ENCODE measurements at regions not wholly inside any gene's neighbourhood (a gene's known extent, or its start where the extent isn't known, plus 50 kb on each side); places are given as distances from the start of the nearest gene placed in this dataset.
"Not testable (repeated sequence)": the region's sequence is repeated elsewhere in the genome, so short reads cannot be mapped to it uniquely, and the experiment has no call there.

DNA sequence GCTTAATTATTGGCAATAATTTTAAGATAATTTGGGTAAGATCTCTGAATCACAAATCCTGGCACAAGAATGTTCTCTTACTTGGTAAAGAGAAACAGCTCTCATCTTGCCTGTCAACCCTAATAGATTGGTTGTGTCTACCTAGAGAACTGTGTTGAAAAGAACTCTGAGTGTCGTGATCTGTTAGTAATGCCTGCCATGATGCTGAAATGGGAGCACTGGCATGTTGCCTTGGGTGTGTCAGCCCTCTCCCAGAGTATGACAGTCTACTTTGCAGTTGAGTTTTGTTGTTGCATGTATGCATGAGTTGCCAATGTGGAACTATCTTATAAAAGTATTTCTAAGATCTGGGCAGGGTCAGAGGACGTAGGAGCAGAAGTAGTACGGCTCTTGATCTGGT, 221.4 kb downstream of the MAF start:
- FAIRE-seq (no peak), DNase-seq (ENCODE audit: insufficient read length, low spot score) (no peak)

GRCh38 chr16:79377082-79377481, 223.5 kb downstream of the MAF start:
- not testable (repeated sequence) for DNase-seq (ENCODE audit: insufficient read length, low spot score); FAIRE-seq

DNA sequence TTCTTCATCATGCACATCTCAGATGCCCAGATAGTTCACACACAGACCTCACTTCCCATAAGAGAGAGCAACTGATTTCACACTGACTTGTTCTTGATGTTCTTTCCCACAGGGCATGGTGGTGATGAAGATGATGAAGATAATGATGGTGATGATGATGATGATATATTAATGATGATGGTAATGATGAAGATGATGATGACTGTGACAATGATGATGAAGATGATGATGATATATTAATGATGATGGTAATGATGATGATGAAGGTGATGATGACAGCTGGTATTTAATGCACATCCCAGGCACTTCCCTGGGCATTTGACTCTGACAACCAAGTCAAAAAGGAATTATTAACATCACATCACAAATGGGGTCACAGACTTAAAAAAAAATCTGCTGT, 225.2 kb downstream of the MAF start:
- DNase-seq (ENCODE audit: insufficient read length, low spot score) (no peak), FAIRE-seq (no peak)

DNA sequence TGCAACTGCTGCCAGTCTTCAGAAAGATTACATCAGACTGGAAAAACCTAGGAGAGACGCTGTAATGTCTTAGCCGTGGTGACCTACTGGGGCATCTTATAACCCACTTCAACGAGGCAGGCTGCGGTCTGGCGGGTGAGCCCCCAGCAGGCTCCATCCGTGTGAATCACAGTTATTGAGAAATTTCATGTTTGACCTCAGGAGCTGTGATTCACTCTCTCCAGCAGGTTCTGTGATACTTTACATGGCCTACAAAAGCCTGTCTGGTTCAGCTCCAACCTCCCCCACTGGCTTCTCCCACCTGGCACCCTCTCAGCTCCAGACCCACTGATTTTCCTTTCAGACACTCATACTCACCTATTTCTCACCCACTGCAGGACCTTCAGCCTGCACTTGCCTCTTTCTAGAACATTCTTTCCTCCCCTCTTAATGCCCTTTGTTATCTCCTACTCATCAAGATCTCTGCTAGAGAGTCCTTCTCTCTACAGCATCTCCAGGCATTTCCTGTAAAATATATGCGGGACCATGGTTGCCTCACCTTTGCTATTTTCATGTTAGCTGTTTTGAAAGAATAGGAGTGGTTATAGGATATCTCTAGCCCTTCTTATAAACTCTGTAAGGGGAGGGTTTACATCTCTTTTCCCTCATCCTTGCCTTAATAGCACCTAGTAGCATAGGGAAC, 227.9 kb downstream of the MAF start:
- no peak for DNase-seq (ENCODE audit: insufficient read length, low spot score)
- FAIRE-seq, result no peak

DNA sequence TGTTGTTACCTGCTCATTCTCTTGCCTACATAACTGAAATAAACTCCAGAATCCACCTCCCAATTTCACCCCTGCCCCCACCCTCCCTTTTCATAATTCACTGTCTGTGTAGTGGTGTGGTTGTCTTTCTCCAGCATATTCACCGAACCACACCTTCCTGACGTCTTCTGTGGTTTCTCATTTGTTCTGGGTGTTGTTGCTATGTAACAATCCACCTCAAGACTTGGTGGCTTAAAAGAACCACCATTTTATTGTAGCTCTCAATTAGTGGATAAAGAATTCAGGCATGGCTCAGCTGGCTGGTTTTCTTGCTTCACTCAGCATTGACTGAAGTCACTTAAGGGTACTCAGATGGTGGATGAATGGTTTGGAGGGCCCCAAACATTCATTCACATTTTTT, 229.8 kb downstream of the MAF start:
- DNase-seq (ENCODE audit: insufficient read length, low spot score) (no peak), FAIRE-seq (no peak)

- FAIRE-seq (no peak), DNase-seq (ENCODE audit: insufficient read length, low spot score) (no peak)
Observed at GRCh38 chr16:79369796-79370195, 230.7 kb downstream of the MAF start.

DNA sequence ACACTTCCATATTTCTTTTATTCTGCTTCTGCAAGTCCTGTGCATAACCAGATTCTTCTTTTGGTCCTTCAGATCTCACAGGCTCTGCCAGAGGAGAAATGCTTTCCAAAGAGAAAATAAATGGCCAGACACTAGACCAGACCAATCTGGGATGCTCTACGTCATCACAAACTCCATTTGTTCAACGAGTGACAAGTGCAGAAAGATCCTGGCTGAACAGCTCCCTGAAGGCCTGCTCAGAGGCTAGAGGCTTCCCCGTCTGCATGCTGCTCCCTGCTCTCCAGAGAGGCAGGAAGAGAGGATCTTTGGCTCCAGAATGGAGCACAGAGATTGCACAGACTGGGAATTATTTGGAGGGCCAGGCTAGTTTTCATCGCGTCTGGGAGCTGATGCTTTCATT, 232.7 kb downstream of the MAF start:
- DNase-seq (ENCODE audit: insufficient read length, low spot score) (no peak), FAIRE-seq (no peak)

DNA sequence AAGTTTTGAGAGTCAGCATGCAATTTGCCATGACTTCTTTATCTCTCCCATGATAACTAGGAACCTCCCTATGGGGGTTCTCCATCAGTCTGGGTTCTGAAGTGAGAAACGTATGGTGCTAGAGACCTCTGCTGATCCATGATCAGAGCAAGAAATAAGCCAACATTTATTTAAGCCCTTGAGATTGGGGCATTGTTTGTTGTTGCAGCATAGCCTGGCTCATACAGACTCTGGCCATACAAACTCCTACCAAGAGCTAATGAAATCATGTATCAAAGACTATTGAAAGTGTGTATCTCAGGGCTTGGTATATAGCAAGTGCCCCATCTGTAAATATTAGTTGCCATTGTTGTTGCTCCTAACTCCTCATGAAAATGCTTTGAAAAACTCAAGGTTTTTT, 233.9 kb downstream of the MAF start:
- FAIRE-seq, result no peak

DNA sequence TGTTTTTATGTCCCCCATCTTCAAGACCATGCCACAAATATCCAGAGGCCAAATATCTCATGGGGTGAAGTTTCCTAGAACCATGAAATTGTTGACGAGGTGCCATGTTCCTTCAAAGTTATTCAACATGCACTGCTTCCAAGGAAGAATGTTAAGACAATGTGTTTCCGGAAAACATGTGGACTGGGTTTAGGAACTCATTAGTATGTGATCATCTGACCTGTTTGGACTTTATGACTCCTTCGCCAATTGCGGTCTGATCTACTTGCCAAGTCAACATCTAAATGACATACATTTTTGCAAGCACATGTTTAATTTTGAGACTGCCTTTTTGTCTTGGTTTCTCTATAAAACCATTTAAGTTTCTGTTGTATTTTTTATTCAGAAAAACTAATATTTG, 234.8 kb downstream of the MAF start:
- DNase-seq (ENCODE audit: insufficient read length, low spot score), result no peak
- FAIRE-seq, result no peak

More for the DNA sequence above, 233.9 kb downstream of the MAF start:
- DNase-seq (ENCODE audit: insufficient read length, low spot score), result no peak

- no peak for DNase-seq (ENCODE audit: insufficient read length, low spot score)
- FAIRE-seq, result no peak
Observed at GRCh38 chr16:79363484-79363883, 237.1 kb downstream of the MAF start.

DNA sequence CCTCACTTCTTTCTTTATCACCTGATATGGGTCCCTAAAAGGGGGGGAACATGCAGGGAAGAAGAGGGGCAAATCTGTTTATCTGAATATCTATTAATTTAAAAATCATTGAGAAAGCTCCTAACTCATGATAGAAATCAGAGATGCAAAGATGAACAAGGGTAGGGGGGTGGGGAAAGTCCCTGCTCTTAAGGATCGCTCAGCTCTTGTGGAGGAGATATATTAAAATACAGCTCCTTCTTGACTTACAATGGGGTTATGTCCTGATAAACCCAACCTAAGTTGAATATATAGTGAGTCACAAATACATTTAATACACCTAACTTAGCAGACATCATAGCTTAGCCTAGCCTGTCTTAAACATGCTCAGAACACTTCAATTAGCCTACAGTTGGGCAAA, 237.5 kb downstream of the MAF start:
- DNase-seq (ENCODE audit: insufficient read length, low spot score) (no peak), FAIRE-seq (no peak)

GRCh38 chr16:79362300-79362970, 238.1 kb downstream of the MAF start:
- no peak for FAIRE-seq

GRCh38 chr16:79361132-79361751, 239.3 kb downstream of the MAF start:
- no peak for DNase-seq (ENCODE audit: insufficient read length, low spot score)
- no peak for FAIRE-seq

More at GRCh38 chr16:79362300-79362970, 238.1 kb downstream of the MAF start:
- no peak for DNase-seq (ENCODE audit: insufficient read length, low spot score)

- no peak for FAIRE-seq
- DNase-seq (ENCODE audit: insufficient read length, low spot score), result no peak
Observed at GRCh38 chr16:79360267-79360666, 240.3 kb downstream of the MAF start.

DNA sequence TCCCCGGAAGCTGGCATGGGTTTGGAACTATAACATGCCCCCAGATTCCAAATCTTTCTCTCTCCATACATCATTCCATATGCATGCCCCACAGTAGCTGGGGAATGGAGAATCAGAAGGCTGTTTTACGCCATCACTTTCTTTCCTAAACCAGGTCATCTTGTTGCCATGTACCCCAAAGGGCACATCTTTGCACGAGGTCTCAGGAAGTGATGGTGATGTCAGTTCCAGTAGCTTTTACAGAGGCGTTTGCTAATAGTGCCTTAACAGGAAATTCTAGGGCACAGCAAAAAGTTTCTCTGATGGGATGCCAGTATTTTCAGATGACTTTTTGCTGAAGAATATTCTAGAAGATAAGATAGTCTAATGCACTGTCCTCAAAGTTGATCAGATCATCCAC, 241.5 kb downstream of the MAF start:
- FAIRE-seq (no peak), DNase-seq (ENCODE audit: insufficient read length, low spot score) (no peak)

GRCh38 chr16:79358188-79358587, 242.3 kb downstream of the MAF start:
- DNase-seq (ENCODE audit: insufficient read length, low spot score), result no peak
- FAIRE-seq, result no peak

DNA sequence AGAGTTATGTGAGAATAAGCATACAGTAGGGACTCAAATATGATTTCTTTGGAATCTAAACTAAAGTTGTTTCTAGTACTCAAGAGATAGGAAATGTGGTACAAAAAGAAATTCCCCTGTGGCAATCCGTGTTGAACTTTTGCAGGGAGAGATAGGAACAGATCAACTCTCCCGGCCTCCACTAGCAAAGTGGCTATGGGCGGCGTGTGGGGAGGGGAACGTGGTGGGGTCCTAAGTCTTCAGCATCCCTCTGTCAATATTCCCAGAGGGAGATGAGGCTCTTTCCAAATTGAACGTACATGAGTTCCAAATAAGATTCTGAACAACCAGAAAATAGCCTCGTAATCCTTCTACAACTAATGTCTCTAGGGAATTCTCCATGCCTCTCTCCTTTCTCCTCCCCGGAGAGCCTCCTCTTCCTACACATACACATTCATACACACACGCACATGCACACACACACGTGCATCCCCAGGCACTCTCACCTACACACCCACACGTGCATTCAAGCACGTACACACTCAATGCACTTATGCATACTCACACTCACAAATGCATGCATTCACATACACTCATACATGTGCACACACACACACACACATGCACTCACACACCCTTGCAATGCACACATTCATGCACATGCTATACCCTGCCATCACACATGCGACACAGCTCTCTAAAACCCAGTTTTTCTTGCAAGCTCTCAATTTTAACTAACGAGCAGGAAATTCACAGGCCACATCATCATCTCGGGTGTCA, 244.8 kb downstream of the MAF start:
- DNase-seq (ENCODE audit: insufficient read length, low spot score) (no peak), FAIRE-seq (no peak)

DNA sequence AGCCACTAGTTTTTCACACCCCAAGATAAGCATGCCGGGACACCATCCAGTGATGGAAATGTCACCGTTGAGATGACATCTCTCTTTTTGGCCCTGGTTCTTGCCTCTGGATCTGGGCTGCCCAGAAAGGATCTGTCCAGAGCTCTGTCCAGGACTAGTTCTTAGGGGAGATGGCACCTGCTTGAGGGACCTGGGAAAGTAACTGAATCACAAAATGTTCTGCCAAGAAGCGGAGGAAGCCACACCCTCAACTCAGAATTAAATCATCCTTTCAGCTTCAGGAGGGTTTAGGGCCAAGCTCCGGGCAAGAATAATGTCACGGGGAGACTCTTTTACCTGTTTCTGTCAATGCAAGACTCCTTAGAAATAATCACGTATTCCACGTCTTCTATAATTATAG, 248.6 kb downstream of the MAF start:
- no peak for FAIRE-seq

GRCh38 chr16:79349803-79350202, 250.7 kb downstream of the MAF start:
- DNase-seq (ENCODE audit: insufficient read length, low spot score) (no peak), FAIRE-seq (no peak)

More for the DNA sequence above, 248.6 kb downstream of the MAF start:
- no peak for DNase-seq (ENCODE audit: insufficient read length, low spot score)

- DNase-seq (ENCODE audit: insufficient read length, low spot score) (no peak), FAIRE-seq (no peak)
Observed at GRCh38 chr16:79348521-79349306, 251.8 kb downstream of the MAF start.

DNA sequence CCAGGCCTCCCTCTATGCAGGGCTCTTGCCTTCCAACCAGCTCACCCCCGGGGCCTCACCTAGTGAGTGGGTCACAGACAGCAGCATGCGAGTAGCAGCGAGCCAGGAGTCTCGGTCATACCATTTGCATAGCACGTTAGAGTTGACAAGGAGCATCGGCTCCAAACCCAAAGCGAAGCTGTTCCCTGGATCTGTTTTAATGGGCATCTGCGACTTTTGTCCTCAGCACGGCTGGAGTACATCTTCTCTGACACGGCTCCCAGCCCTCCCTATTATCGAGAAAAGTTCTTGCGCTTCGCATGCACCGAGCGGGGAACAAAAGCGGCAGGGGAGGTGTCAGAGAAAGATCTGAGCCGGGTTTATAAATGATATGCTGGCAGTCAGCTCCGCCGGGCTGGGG, 253.3 kb downstream of the MAF start:
- FAIRE-seq (no peak), DNase-seq (ENCODE audit: insufficient read length, low spot score) (no peak)

Measured in GM19239 (cell line).